IMR-90 (cell line): ENCODE measurements at regions not wholly inside any gene's neighbourhood (a gene's known extent, or its start where the extent isn't known, plus 50 kb on each side); places are given as distances from the start of the nearest gene placed in this dataset.

Source experiments
- ATAC-seq: fragments of 200-7000 bp; cut with Tn5 transposase; 2 replicates; pipeline ENCODE4 v1.9.1; 2020; ENCODE audit warnings: low read depth, mild to moderate bottlenecking, moderate library complexity
- BruUV-seq: library from RNA; stranded (reverse); fragments of 400-500 nt; replicated peaks from 2 replicates; lab custom pipeline; 2021; lab: Mats Ljungman, UMichigan
- CTCF ChIA-PET: fragments of 300-600 bp; formaldehyde crosslinking; extraction: SDS; loops from one replicate; lab custom pipeline; 2021; ENCODE audit warnings: antibody characterized with exemption; lab: Yijun Ruan, JAX
- POLR2A ChIA-PET: fragments of 300-600 bp; sonication (Branson Sonifier 250); formaldehyde crosslinking; loops from one replicate; lab custom pipeline; 2022; ENCODE audit warnings: antibody characterized with exemption; ENCODE audit not compliant: unreplicated experiment; lab: Charles Lee
- DNase-seq: peaks from one replicate; pipeline ENCODE4 v3.0.0; 2013
- H2AFZ ChIP-seq: replicated peaks from 2 replicates; pipeline ENCODE3; 2013; ENCODE audit warnings: low read length, mild to moderate bottlenecking; ENCODE audit not compliant: poor library complexity
- H2AK5ac ChIP-seq: 2 replicates; pipeline ENCODE4 v1.6.1; 2013; ENCODE audit warnings: low read depth, low read length, inconsistent platforms
- H2AK9ac ChIP-seq: replicated peaks from 2 replicates; pipeline ENCODE3; 2013; ENCODE audit warnings: mild to moderate bottlenecking, low read depth, low read length, moderate library complexity; ENCODE audit not compliant: poor library complexity
- H2BK120ac ChIP-seq: 2 replicates; pipeline ENCODE4 v1.6.1; 2013; ENCODE audit warnings: low read depth, low read length, inconsistent platforms
- H2BK15ac ChIP-seq: 3 replicates; pipeline ENCODE4 v1.6.1; 2013; ENCODE audit warnings: low read depth, low read length, inconsistent platforms
- H2BK20ac ChIP-seq: 2 replicates; pipeline ENCODE4 v1.6.1; 2013; ENCODE audit warnings: low read depth, mild to moderate bottlenecking, inconsistent platforms, low read length, moderate library complexity
- H2BK5ac ChIP-seq: 2 replicates; pipeline ENCODE4 v1.6.1; 2013; ENCODE audit warnings: mild to moderate bottlenecking, low read depth, low read length, inconsistent platforms; ENCODE audit not compliant: poor library complexity, severe bottlenecking
- H3K14ac ChIP-seq: replicated peaks from 2 replicates; pipeline ENCODE4 v1.6.1; 2013; ENCODE audit warnings: low read depth, low read length, inconsistent platforms
- H3K18ac ChIP-seq: 2 replicates; pipeline ENCODE4 v1.6.1; 2013; ENCODE audit warnings: low read depth, low read length, control low read depth
- H3K23ac ChIP-seq: 2 replicates; pipeline ENCODE4 v1.6.1; 2013; ENCODE audit warnings: low read depth, low read length, inconsistent platforms
- H3K27ac ChIP-seq: 2 replicates; pipeline ENCODE4 v1.5.1; 2013; ENCODE audit warnings: mild to moderate bottlenecking, control low read depth, low read length; ENCODE audit not compliant: insufficient read depth
- H3K27me3 ChIP-seq: 2 replicates; pipeline ENCODE4 v1.6.1; 2013; ENCODE audit warnings: low read length; ENCODE audit not compliant: control insufficient read depth, insufficient read depth
- H3K36me3 ChIP-seq: 2 replicates; pipeline ENCODE4 v1.6.1; 2013; ENCODE audit warnings: low read length, mixed read lengths; ENCODE audit not compliant: control insufficient read depth, insufficient read depth
- H3K4ac ChIP-seq: 2 replicates; pipeline ENCODE4 v1.6.1; 2013; ENCODE audit warnings: low read depth, low read length, inconsistent platforms
- H3K4me1 ChIP-seq: 2 replicates; pipeline ENCODE4 v1.6.1; 2013; ENCODE audit warnings: low read length, mixed read lengths; ENCODE audit not compliant: control insufficient read depth, insufficient read depth
- H3K4me2 ChIP-seq: 2 replicates; pipeline ENCODE4 v1.6.1; 2013; ENCODE audit warnings: low read depth, mild to moderate bottlenecking, control low read depth, low read length, moderate library complexity
- H3K4me3 ChIP-seq: 2 replicates; pipeline ENCODE4 v1.5.1; 2013; ENCODE audit warnings: low read depth, mild to moderate bottlenecking, control low read depth, low read length, moderate library complexity; ENCODE audit not compliant: insufficient read depth
- H3K56ac ChIP-seq: 2 replicates; pipeline ENCODE4 v1.6.1; 2013; ENCODE audit warnings: low read length, inconsistent platforms; ENCODE audit not compliant: insufficient read depth; ENCODE audit errors: extremely low read depth
- H3K79me1 ChIP-seq, 2 experiments: 2 replicates each; pipeline ENCODE4 v1.6.1; 2013; ENCODE audit warnings: low read length in 2 of 2, inconsistent platforms in 1 of 2, low read depth in 1 of 2
- H3K9ac ChIP-seq: 2 replicates; pipeline ENCODE4 v1.6.1; 2013; ENCODE audit warnings: low read depth, low read length, control low read depth
- H3K9me1 ChIP-seq: 2 replicates; pipeline ENCODE4 v1.6.1; 2013; ENCODE audit warnings: low read length, inconsistent platforms; ENCODE audit not compliant: insufficient read depth
- H3K9me3 ChIP-seq: 2 replicates; pipeline ENCODE4 v1.6.1; 2013; ENCODE audit warnings: low read length; ENCODE audit not compliant: control insufficient read depth, insufficient read depth
- H4K20me1 ChIP-seq: 2 replicates; pipeline ENCODE4 v1.6.1; 2013; ENCODE audit warnings: low read length, inconsistent platforms; ENCODE audit not compliant: insufficient read depth
- H4K5ac ChIP-seq: 2 replicates; pipeline ENCODE4 v1.6.1; 2013; ENCODE audit warnings: mild to moderate bottlenecking, low read depth, low read length, control low read depth
- H4K8ac ChIP-seq, 2 experiments: 2 replicates each; pipeline ENCODE4 v1.6.1; 2013; ENCODE audit warnings: low read depth in 2 of 2, low read length in 2 of 2, control low read depth in 1 of 2, inconsistent platforms in 1 of 2
- H4K91ac ChIP-seq: 2 replicates; pipeline ENCODE4 v1.6.1; 2013; ENCODE audit warnings: low read depth, low read length, inconsistent platforms; ENCODE audit not compliant: insufficient read depth
- CTCF ChIP-seq: conservative IDR thresholded peaks from 2 replicates; pipeline ENCODE4 v1.5.1; 2012; ENCODE audit warnings: mild to moderate bottlenecking, low read depth, low read length, improper control_type of control experiment
- FOS ChIP-seq: fragments of 150-350 bp; IDR thresholded peaks from 2 replicates; pipeline ENCODE4 v1.6.1; 2016; ENCODE audit warnings: low read depth, low read length
- POLR2A ChIP-seq: IDR thresholded peaks from 2 replicates; pipeline ENCODE4 v1.6.1; 2012; ENCODE audit warnings: mild to moderate bottlenecking, low read depth, low read length
- RAD21 ChIP-seq: IDR thresholded peaks from 2 replicates; pipeline ENCODE4 v1.6.1; 2012; ENCODE audit warnings: low read length, improper control_type of control experiment
- RCOR1 ChIP-seq: IDR thresholded peaks from 2 replicates; pipeline ENCODE4 v1.6.1; 2012; ENCODE audit warnings: mild to moderate bottlenecking, low read length, improper control_type of control experiment; ENCODE audit not compliant: insufficient replicate concordance
- WGBS, 2 experiments: methylation state at CpG; one replicate each; pipeline versions ENCODE4 v1.1.5 to v1.1.7; 2013; ENCODE audit warnings: missing lambda C conversion rate in 2 of 2; ENCODE audit not compliant: insufficient read length in 1 of 2; ENCODE audit errors: extremely low coverage in 2 of 2; 5-methylcytosine and 5-hydroxymethylcytosine counted together
- dilution Hi-C: fragments of 300-500 bp; cut with HindIII; formaldehyde crosslinking; loops from one replicate; pipeline ENCODE4 v1.14.3; 2018; ENCODE audit warnings: low sequenced_read_pairs; ENCODE audit not compliant: unreplicated experiment
- in situ Hi-C: fragments of 300-500 bp; cut with MboI; formaldehyde crosslinking; loops from 3 replicates; pipeline ENCODE4 v1.14.3; 2019; ENCODE audit warnings: low sequenced_read_pairs, inconsistent platforms, mixed read lengths
- intact Hi-C: fragments of 100-400 bp; cut with micrococcal nuclease; formaldehyde crosslinking; loops from 2 replicates; pipeline ENCODE4 v1.10.0; 2022

- TF ChIP-seq RCOR1 (no peak), RAD21 (no peak)
Observed at GRCh38 chr18:41371156-41372045, 583.6 kb upstream of the PIK3C3 start (continued).

GRCh38 chr18:41370740-41371139, 584.3 kb upstream of the PIK3C3 start:
- Histone ChIP-seq H3K4me1 (0 out of 2 replicates have a peak, but pooled peaks cover 1% of the 10 kb centered on the region), H3K4me2 (no peak overlapping the region), H3K9me3 (no peaks in the 10 kb centered on the region), H3K36me3 (no peaks in the 10 kb centered on the region), H4K20me1 (no peaks in the 10 kb centered on the region), H3K9ac (no peak overlapping the region), H4K8ac (no peak overlapping the region), H2BK5ac (no peak overlapping the region), H2AFZ (no peak overlapping the region), H3K14ac (no peak overlapping the region), H3K27me3 (no peaks in the 10 kb centered on the region), H3K56ac (no peak overlapping the region), H3K4ac (no peak overlapping the region; the same call in 1 of the 2 replicates), H3K9me1 (no peaks in the 10 kb centered on the region; the same call in 1 of the 2 replicates), H2BK20ac (no peak overlapping the region), H2AK5ac (no peak overlapping the region), H3K4me3 (no peak overlapping the region), H3K23ac (no peak overlapping the region), H2AK9ac (no peak overlapping the region), H3K27ac (no peak overlapping the region), H3K79me1 (no peaks in the 10 kb centered on the region), H4K91ac (no peak overlapping the region), H2BK120ac (no peak overlapping the region), H2BK15ac (no peak overlapping the region), H3K18ac (no peak overlapping the region), H4K5ac (no peak overlapping the region)
- no peak for TF ChIP-seq POLR2A
- no peak for TF ChIP-seq CTCF
- TF ChIP-seq FOS = no peak
- ATAC-seq (no peak), DNase-seq (no peak)
- in situ Hi-C loops (no loop called here), dilution Hi-C loops (no loop called here), intact Hi-C loops (loop anchor here (10.0 kb wide), 4 partner anchors 226 to 956 kb away; no protein-coding TSS in a partner anchor)
- ChIA-PET CTCF (no interaction called here), POLR2A (interaction anchor here (0.5 kb wide), 1 partner anchor 152 kb away, joined by 3 read pairs; no protein-coding TSS in a partner anchor)
- no TSS peak for BruUV-seq
- 29% methylated on average over 1 of the region's 4 CpGs; no CpG with 5 or more reads in 1 of the 2 experiments for WGBS, 2 experiments
